HG02885 (cell line): ENCODE measurements at regions not wholly inside any gene's neighbourhood (a gene's known extent, or its start where the extent isn't known, plus 50 kb on each side); places are given as distances from the start of the nearest gene placed in this dataset.
"Not testable (repeated sequence)": the region's sequence is repeated elsewhere in the genome, so short reads cannot be mapped to it uniquely, and the experiment has no call there.

Experiments used
- ATAC-seq: cut with Tn5 transposase; IDR thresholded peaks from one replicate; pipeline ENCODE4 v1.9.1; 2021; ENCODE audit warnings: mild to moderate bottlenecking; ENCODE audit not compliant: unreplicated experiment, poor library complexity

DNA sequence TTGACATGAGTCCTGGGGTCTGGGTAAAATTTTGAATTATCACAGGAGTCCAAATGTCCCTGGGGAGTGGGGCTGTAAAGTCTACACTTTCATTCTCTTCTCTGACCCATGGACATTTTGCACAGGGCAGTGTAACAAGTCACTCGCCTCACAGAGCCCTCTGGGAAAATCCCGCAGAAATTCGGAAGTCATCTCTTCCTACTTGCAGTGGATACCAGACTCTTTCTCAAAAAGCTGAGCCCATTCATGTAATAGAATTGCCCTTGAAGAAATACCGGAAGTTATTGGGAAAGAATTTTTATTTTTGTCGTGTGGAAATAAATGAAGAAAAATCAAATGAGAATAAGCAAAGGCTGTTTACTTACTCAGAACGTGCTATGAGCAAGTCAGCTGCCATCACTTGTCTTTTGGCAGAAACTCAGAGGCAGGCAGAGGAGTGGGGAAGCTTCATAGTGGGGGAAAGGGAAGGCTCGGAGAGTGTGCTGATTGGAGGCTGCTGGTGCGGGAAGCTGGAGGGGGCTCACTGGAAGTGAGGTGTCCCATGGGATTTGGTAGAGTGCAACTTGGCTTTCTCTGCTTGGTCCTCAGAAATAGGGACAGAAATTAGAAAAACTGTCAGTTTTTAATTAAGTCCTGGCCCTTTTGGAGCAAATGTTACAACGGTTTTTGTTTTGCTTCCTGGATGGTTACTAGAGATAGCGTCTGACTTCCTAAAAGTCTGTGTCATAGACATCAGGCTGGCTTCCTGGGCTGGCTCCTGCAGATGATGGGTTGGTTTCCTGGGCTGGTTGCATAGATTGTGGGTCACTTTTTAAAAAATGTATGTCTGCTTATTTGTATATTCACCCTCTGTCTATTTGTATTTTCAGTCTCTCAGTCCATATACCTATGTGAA, 79.8 kb upstream of the EEF1E1 start:
- no peak for ATAC-seq

- ATAC-seq = no peak
Observed at GRCh38 chr6:8181160-8181881, 79.0 kb upstream of the EEF1E1 start.

DNA sequence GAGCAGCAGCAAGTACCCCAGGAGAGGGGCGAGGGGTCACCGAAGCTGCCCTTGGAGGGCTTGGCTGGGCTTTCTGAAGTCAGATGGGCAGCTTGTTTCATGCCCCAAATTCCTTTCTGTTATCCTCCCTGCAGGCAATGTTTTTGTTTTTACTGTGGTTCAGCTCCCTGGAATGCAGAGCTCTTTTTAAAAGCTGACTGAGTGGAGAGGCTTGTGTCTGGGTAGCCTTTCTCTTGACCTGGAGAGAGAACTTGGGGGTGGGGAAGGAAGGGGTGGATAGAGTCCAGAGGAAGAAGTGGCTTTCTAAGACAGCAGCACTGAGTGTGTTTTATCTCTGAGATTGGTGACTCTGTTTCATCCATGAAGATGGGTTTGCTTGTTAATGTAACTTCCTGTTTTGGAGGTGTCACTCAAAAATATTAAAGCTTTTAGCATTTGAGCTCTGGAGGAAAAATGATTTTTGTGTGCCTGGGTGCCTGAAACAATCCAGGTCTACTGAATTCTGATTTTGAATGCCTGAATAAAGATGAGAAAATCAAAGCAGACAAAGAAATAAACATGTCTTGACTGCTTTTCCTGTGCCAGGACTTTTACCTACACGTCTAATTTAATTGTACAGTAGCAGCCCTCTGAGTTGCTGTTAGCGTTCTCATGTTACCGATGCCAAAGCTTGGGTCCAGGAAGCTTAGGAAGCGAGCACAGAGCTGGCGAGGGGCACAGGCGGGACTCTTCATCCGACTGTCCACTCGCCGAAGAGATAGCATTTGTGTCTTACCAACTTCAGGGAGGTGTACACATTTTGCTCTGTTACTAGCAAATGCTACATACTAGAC, 78.2 kb upstream of the EEF1E1 start:
- ATAC-seq = no peak

DNA sequence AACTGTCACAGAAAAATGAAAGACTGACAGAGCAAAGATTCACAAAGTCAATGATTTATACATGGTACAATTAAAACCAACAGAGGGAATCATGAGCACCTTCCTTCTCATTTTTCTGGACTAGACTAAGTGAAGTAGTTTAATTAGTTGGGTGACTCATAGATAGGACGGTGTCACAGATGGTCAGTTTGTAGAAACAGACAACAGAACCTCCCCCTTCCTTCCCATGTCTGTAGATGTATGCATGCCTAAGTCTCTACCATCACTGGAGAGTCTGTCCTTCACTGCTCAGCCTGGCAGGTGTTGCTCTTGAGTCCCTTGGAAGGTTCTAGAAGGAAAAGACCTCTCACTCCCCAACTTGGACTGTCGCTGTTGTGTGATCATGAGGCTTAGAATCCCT, 75.4 kb upstream of the EEF1E1 start:
- no peak for ATAC-seq

- ATAC-seq = no peak
Observed at GRCh38 chr6:8175046-8175777, 72.9 kb upstream of the EEF1E1 start.

- no peak for ATAC-seq
Observed at GRCh38 chr6:8174571-8174970, 72.2 kb upstream of the EEF1E1 start.

- no peak for ATAC-seq
Observed at GRCh38 chr6:8172530-8172929, 70.2 kb upstream of the EEF1E1 start.

GRCh38 chr6:8170754-8171153, 68.4 kb upstream of the EEF1E1 start:
- ATAC-seq = no peak

DNA sequence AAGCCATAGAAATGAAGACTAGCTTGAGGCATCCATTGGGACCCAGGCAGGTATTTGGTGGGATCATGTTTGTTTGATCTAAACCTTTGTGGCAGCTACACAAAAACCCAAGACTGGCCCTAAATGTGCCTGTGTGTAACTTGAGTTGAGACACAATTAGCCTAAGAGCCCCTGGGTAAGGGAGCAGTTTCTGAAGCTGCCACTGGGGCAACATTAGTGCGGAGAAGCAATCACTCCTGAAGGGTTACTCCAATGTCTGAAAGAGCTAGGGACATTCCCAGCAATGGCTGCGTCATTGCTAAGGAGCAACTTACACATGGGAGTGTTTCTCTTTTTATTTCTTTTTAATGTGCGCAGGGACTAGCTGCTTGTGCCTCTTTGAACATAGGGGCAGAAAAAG, 67.9 kb upstream of the EEF1E1 start:
- ATAC-seq = no peak

- no peak for ATAC-seq
Observed at GRCh38 chr6:8166156-8166555, 63.8 kb upstream of the EEF1E1 start.

- not testable (repeated sequence) for ATAC-seq
Observed at GRCh38 chr6:8165008-8165407, 62.7 kb upstream of the EEF1E1 start.

DNA sequence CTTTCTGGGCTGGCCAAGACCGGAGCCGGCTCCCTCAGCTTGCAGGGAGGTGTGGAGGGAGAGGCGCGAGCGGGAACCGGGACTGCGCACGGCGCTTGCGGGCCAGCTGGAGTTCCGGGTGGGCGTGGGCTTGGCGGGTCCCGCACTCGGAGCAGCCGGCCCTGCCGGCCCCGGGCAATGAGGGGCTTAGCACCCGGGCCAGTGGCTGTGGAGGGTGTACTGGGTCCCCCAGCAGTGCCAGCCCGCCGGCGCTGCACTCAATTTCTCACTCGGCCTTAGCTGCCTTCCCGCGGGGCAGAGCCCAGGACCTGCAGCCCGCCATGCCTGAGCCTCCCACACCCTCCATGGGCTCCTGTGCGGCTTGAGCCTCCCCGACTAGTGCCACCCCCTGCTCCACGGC, 61.9 kb upstream of the EEF1E1 start:
- ATAC-seq = not testable (repeated sequence)

DNA sequence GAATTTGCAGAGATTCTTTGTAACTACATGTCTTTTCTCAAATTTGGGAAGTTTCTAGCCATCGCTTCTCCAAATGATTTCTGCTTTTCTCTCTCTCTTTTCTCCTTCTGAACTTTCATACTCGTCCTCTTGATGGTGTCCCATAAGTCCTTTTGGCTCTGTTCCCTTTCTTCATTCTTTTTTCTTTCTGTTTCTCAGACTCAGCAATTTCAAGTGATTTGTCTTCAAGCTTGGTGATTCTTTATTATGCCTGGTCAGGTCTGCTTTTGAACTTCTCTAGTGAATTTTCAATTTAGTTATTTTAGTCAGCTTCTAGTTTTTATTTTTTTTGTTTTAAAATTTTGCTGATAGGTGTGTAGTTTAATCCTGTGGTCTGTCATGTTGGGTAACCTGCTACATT, 57.6 kb upstream of the EEF1E1 start:
- no peak for ATAC-seq

GRCh38 chr6:8157839-8158238, 55.5 kb upstream of the EEF1E1 start:
- no peak for ATAC-seq

DNA sequence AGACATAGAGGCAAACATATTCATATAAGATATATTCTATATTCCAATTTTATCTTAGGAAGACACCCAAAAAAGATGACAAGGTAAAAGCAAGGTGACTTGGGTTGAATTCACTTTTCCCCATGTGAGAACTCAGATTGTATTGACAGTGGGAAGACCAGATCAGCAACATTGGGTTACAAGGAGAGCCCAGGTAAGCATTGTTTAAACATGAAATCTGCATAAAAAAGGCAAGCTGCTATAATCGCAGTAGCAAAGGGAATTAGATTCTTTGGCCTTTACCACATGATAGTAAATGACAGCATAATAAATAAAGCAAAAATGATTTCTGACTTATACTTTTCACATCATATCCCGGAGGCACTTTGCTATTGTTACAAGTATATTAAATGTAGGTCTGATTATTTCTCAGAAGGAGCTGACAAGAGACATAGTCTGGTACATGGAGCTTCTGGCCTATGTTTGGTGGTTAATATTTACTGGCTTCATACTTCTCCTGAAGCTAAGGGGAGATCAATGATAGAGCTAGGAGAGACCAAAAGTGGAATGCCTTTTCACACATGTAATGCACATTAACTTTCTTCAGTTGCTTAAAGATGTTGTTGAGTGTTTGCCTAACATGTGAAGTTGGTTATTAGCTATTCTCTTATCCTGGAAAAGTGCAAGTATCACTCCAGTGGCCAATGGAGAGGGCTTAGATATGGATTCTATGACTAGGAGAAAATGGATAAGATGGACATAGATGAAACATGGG, 53.1 kb upstream of the EEF1E1 start:
- ATAC-seq = no peak
